HepG2 (cell line): ENCODE measurements at regions not wholly inside any gene's neighbourhood (a gene's known extent, or its start where the extent isn't known, plus 50 kb on each side); places are given as distances from the start of the nearest gene placed in this dataset.

ENCODE experiments used
- ATAC-seq: fragments of 200-7000 bp; cut with Tn5 transposase; 3 replicates; pipeline ENCODE4 v1.9.1; 2020; ENCODE audit warnings: mild to moderate bottlenecking, moderate library complexity
- BruUV-seq: library from RNA; stranded (reverse); fragments of 400-500 nt; replicated peaks from 2 replicates; lab custom pipeline; 2021; lab: Mats Ljungman, UMichigan
- CTCF ChIA-PET: fragments of 300-600 bp; formaldehyde crosslinking; extraction: SDS; loops from one replicate; lab custom pipeline; 2021; ENCODE audit warnings: low total read pairs, inconsistent platforms, low intra/inter-chr PET ratio; lab: Yijun Ruan, JAX
- POLR2A ChIA-PET: fragments of 350-600 bp; sonication (Branson Sonifier 250); formaldehyde crosslinking; loops from one replicate; lab custom pipeline; 2020; ENCODE audit warnings: antibody characterized with exemption, inconsistent platforms; lab: Yijun Ruan, JAX
- DNase-seq: peaks from one replicate; pipeline ENCODE4 v3.0.0-alpha.2; 2015; ENCODE audit warnings: low spot score
- FAIRE-seq: peaks from 3 replicates; lab custom pipeline; 2011; peaks lifted over from hg19 to GRCh38; lab: Jason Lieb, UNC
- H2AFZ ChIP-seq: one replicate; pipeline ENCODE4 v1.6.1; 2011; ENCODE audit warnings: low read length, inconsistent platforms
- H3K27ac ChIP-seq: fragments of 300-600 bp; 3 replicates; pipeline ENCODE4 v1.8.0; 2011; ENCODE audit warnings: mixed run types, mild to moderate bottlenecking, mixed read lengths, low read length, inconsistent platforms; ENCODE audit not compliant: insufficient read depth; ENCODE audit errors: extremely low read length
- H3K27me3 ChIP-seq, 2 experiments: fragments of 200-600 bp in 1 of 2; 2 replicates in 1 of 2; 3 replicates in 1 of 2; pipeline versions ENCODE4 v1.6.0 to v1.8.0; 2011; ENCODE audit warnings: low read length in 2 of 2, mild to moderate bottlenecking in 2 of 2, moderate library complexity in 2 of 2, inconsistent platforms in 1 of 2; ENCODE audit not compliant: insufficient read depth in 2 of 2, control insufficient read depth in 1 of 2
- H3K36me3 ChIP-seq, 2 experiments: fragments of 200-600 bp in 1 of 2; replicated peaks in 1 of 2; 2 replicates in 1 of 2; 3 replicates in 1 of 2; pipeline versions ENCODE4 v1.5.1 to v1.8.0; 2011; ENCODE audit warnings: low read length in 2 of 2, inconsistent platforms in 1 of 2; ENCODE audit not compliant: insufficient read depth in 2 of 2, control insufficient read depth in 1 of 2
- H3K4me1 ChIP-seq: 2 replicates; pipeline ENCODE4 v1.5.1; 2012; ENCODE audit warnings: low read length, inconsistent platforms; ENCODE audit not compliant: insufficient read depth
- H3K4me2 ChIP-seq: 2 replicates; pipeline ENCODE4 v1.6.0; 2011; ENCODE audit warnings: low read depth, low read length, inconsistent platforms
- H3K4me3 ChIP-seq, 3 experiments: fragments of 200-600 bp in 1 of 3; sonication (generic), shearing (Covaris generic) in 1 of 3; replicated peaks in 1 of 3; 2 replicates each; pipeline ENCODE4 v1.5.1; 2011 to 2016; ENCODE audit warnings: low read length in 3 of 3, inconsistent platforms in 2 of 3, low read depth in 2 of 3, mild to moderate bottlenecking in 2 of 3, control low read depth in 1 of 3, mixed read lengths in 1 of 3; ENCODE audit not compliant: insufficient read depth in 1 of 3
- H3K79me2 ChIP-seq: one replicate; pipeline ENCODE4 v1.6.1; 2011; ENCODE audit warnings: low read length, inconsistent platforms; ENCODE audit not compliant: insufficient read depth
- H3K9ac ChIP-seq: 2 replicates; pipeline ENCODE4 v1.6.0; 2011; ENCODE audit warnings: mild to moderate bottlenecking, low read depth, low read length, inconsistent platforms; ENCODE audit not compliant: insufficient read depth
- H3K9me3 ChIP-seq: 2 replicates; pipeline ENCODE4 v1.5.1; 2012; ENCODE audit warnings: mild to moderate bottlenecking, low read length
- H4K20me1 ChIP-seq: 2 replicates; pipeline ENCODE4 v1.6.0; 2011; ENCODE audit warnings: inconsistent platforms, mild to moderate bottlenecking, low read length, moderate library complexity; ENCODE audit not compliant: insufficient read depth
- FOSL1 ChIP-seq: sonication (generic); formaldehyde crosslinking; IDR thresholded peaks from 2 replicates; pipeline ENCODE4 v1.9.0; 2021; ENCODE audit warnings: missing genetic modification reagents, borderline replicate concordance
- HNRNPL ChIP-seq: fragments of 200-400 bp; formaldehyde crosslinking; IDR thresholded peaks from 2 replicates; pipeline ENCODE4 v1.6.1; 2017; ENCODE audit warnings: mild to moderate bottlenecking, low read depth, low read length
- KMT2B ChIP-seq: IDR thresholded peaks from 2 replicates; pipeline ENCODE4 v1.6.1; 2016; ENCODE audit warnings: missing genetic modification reagents, missing compliant biosample characterization
- NFE2 ChIP-seq: sonication (generic); formaldehyde crosslinking; IDR thresholded peaks from 2 replicates; pipeline ENCODE4 v1.4.0; 2020; ENCODE audit warnings: missing genetic modification reagents
- NFYC ChIP-seq: IDR thresholded peaks from 2 replicates; pipeline ENCODE4 v1.6.1; 2016; ENCODE audit warnings: missing genetic modification reagents, missing compliant biosample characterization
- ZC3H4 ChIP-seq: sonication (generic); formaldehyde crosslinking; IDR thresholded peaks from 2 replicates; pipeline ENCODE4 v1.4.0; 2020; ENCODE audit warnings: missing genetic modification reagents, borderline replicate concordance
- ZNF143 ChIP-seq: sonication (generic); formaldehyde crosslinking; IDR thresholded peaks from 2 replicates; pipeline ENCODE4 v1.4.0; 2020; ENCODE audit warnings: missing genetic modification reagents
- ZNF33A ChIP-seq: sonication (generic); formaldehyde crosslinking; IDR thresholded peaks from 2 replicates; pipeline ENCODE4 v1.5.1; 2020; ENCODE audit warnings: missing genetic modification reagents, mild to moderate bottlenecking, moderate library complexity, borderline replicate concordance
- ZNF546 ChIP-seq: sonication (generic); formaldehyde crosslinking; conservative IDR thresholded peaks from 2 replicates; pipeline ENCODE4 v1.8.1; 2023; ENCODE audit warnings: mild to moderate bottlenecking, missing genetic modification reagents
- ZNF891 ChIP-seq: sonication (generic); formaldehyde crosslinking; IDR thresholded peaks from 2 replicates; pipeline ENCODE4 v1.5.0; 2020; ENCODE audit warnings: mild to moderate bottlenecking, missing genetic modification reagents
- WGBS: methylation state at CpG from one replicate; pipeline ENCODE4 v1.1.6; 2017; ENCODE audit warnings: low lambda C conversion rate; 5-methylcytosine and 5-hydroxymethylcytosine counted together
- in situ Hi-C: cut with HindIII; loops from 2 replicates; pipeline ENCODE4 v1.10.0; 2017; ENCODE audit warnings: low pct_unique_long_range_greater_than_20kb; ENCODE audit not compliant: extremely low pct_ligation_motif_present
- intact Hi-C: fragments of 100-400 bp; cut with micrococcal nuclease; formaldehyde crosslinking; loops from one replicate; pipeline ENCODE4 v1.10.0; 2022; ENCODE audit not compliant: unreplicated experiment
- TF ChIP-seq, protein P1 (sequence below): sonication (generic); formaldehyde crosslinking; IDR thresholded peaks from 2 replicates; pipeline ENCODE4 v1.8.1; 2023; ENCODE audit warnings: mild to moderate bottlenecking, missing genetic modification reagents
- TF ChIP-seq, protein P2 (sequence below): sonication (generic); formaldehyde crosslinking; IDR thresholded peaks from 2 replicates; pipeline ENCODE4 v1.8.0; 2022; ENCODE audit warnings: missing genetic modification reagents, mild to moderate bottlenecking, borderline replicate concordance
- TF ChIP-seq, protein P3 (sequence below): sonication (generic); formaldehyde crosslinking; IDR thresholded peaks from 2 replicates; pipeline ENCODE4 v1.5.0; 2020; ENCODE audit warnings: missing genetic modification reagents, mild to moderate bottlenecking, borderline replicate concordance
- TF ChIP-seq, protein P4 (sequence below): sonication (generic); formaldehyde crosslinking; IDR thresholded peaks from 2 replicates; pipeline ENCODE4 v1.5.0; 2020; ENCODE audit warnings: mild to moderate bottlenecking, missing genetic modification reagents
- TF ChIP-seq, protein P5 (sequence below): sonication (generic); formaldehyde crosslinking; IDR thresholded peaks from 2 replicates; pipeline ENCODE4 v1.4.0; 2020; ENCODE audit warnings: mild to moderate bottlenecking, low read depth, missing genetic modification reagents
- TF ChIP-seq, protein P6 (sequence below): sonication (generic); formaldehyde crosslinking; IDR thresholded peaks from 2 replicates; pipeline ENCODE4 v1.8.0; 2022; ENCODE audit warnings: mild to moderate bottlenecking, missing genetic modification reagents

DNA sequence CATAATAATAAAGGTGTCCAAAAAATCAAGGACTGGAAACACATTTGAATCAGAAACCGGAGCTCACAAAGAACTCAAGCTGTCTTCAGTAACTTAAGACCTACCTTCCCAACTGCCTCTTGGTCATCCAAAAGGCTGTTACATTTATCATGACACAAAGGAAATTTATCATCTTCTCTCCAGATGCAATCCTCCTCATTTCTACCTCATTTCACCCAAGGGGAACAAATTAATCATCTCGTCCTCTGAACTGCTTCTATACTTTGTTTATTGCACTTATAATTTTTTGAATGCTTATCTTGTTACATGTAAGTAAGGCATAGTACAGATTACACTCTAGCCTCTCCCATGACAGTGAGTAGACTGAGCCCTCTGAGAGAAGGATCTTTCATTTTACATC lies 105.1 kb upstream of the RGPD4 start:
- H3K27ac ChIP-seq = no peak overlapping the region
- H4K20me1 ChIP-seq = no peaks in the 10 kb centered on the region
- in situ Hi-C loops = no loop called here
- FAIRE-seq = no peak
- DNase-seq = no peak
- no peak for ATAC-seq
- BruUV-seq = no TSS peak
- H3K27me3 ChIP-seq = no peaks in the 10 kb centered on the region
- H3K9ac ChIP-seq = no peak overlapping the region
- no peaks in the 10 kb centered on the region for H3K9me3 ChIP-seq
- H2AFZ ChIP-seq = no peak overlapping the region
- H3K36me3 ChIP-seq = no peaks in the 10 kb centered on the region
- no peak overlapping the region for H3K4me2 ChIP-seq
- intact Hi-C loops = no loop called here
- ChIA-PET CTCF (no interaction called here), POLR2A (no interaction called here)
- 42% methylated on average over 2 of the region's 2 CpGs for WGBS
- H3K4me3 ChIP-seq = no peak overlapping the region
- H3K79me2 ChIP-seq = no peaks in the 10 kb centered on the region
- no peaks in the 10 kb centered on the region for H3K4me1 ChIP-seq
- TF ChIP-seq, protein P1, sequence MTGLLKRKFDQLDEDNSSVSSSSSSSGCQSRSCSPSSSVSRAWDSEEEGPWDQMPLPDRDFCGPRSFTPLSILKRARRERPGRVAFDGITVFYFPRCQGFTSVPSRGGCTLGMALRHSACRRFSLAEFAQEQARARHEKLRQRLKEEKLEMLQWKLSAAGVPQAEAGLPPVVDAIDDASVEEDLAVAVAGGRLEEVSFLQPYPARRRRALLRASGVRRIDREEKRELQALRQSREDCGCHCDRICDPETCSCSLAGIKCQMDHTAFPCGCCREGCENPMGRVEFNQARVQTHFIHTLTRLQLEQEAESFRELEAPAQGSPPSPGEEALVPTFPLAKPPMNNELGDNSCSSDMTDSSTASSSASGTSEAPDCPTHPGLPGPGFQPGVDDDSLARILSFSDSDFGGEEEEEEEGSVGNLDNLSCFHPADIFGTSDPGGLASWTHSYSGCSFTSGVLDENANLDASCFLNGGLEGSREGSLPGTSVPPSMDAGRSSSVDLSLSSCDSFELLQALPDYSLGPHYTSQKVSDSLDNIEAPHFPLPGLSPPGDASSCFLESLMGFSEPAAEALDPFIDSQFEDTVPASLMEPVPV (CRISPR knock-in tag) = no peak
- TF ChIP-seq NFYC (CRISPR knock-in tag) (no peak), HNRNPL (no peak), FOSL1 (CRISPR knock-in tag) (no peak), NFE2 (CRISPR knock-in tag) (no peak), ZNF546 (CRISPR knock-in tag) (no peak), KMT2B (CRISPR knock-in tag) (no peak), ZNF143 (CRISPR knock-in tag) (no peak), ZC3H4 (CRISPR knock-in tag) (no peak), ZNF33A (CRISPR knock-in tag) (no peak), ZNF891 (CRISPR knock-in tag) (no peak)
- TF ChIP-seq, protein P2, sequence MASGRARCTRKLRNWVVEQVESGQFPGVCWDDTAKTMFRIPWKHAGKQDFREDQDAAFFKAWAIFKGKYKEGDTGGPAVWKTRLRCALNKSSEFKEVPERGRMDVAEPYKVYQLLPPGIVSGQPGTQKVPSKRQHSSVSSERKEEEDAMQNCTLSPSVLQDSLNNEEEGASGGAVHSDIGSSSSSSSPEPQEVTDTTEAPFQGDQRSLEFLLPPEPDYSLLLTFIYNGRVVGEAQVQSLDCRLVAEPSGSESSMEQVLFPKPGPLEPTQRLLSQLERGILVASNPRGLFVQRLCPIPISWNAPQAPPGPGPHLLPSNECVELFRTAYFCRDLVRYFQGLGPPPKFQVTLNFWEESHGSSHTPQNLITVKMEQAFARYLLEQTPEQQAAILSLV (CRISPR knock-in tag) = no peak
- TF ChIP-seq, protein P3, sequence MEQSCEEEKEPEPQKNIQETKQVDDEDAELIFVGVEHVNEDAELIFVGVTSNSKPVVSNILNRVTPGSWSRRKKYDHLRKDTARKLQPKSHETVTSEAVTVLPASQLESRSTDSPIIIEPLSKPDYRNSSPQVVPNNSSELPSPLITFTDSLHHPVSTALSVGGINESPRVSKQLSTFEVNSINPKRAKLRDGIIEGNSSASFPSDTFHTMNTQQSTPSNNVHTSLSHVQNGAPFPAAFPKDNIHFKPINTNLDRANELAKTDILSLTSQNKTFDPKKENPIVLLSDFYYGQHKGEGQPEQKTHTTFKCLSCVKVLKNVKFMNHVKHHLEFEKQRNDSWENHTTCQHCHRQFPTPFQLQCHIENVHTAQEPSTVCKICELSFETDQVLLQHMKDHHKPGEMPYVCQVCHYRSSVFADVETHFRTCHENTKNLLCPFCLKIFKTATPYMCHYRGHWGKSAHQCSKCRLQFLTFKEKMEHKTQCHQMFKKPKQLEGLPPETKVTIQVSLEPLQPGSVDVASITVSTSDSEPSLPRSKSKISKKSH (CRISPR knock-in tag) = no peak
- TF ChIP-seq, protein P4, sequence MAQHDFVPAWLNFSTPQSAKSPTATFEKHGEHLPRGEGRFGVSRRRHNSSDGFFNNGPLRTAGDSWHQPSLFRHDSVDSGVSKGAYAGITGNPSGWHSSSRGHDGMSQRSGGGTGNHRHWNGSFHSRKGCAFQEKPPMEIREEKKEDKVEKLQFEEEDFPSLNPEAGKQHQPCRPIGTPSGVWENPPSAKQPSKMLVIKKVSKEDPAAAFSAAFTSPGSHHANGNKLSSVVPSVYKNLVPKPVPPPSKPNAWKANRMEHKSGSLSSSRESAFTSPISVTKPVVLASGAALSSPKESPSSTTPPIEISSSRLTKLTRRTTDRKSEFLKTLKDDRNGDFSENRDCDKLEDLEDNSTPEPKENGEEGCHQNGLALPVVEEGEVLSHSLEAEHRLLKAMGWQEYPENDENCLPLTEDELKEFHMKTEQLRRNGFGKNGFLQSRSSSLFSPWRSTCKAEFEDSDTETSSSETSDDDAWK (CRISPR knock-in tag) = no peak
- TF ChIP-seq, protein P5, sequence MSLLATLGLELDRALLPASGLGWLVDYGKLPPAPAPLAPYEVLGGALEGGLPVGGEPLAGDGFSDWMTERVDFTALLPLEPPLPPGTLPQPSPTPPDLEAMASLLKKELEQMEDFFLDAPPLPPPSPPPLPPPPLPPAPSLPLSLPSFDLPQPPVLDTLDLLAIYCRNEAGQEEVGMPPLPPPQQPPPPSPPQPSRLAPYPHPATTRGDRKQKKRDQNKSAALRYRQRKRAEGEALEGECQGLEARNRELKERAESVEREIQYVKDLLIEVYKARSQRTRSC (CRISPR knock-in tag) = no peak
- TF ChIP-seq, protein P6, sequence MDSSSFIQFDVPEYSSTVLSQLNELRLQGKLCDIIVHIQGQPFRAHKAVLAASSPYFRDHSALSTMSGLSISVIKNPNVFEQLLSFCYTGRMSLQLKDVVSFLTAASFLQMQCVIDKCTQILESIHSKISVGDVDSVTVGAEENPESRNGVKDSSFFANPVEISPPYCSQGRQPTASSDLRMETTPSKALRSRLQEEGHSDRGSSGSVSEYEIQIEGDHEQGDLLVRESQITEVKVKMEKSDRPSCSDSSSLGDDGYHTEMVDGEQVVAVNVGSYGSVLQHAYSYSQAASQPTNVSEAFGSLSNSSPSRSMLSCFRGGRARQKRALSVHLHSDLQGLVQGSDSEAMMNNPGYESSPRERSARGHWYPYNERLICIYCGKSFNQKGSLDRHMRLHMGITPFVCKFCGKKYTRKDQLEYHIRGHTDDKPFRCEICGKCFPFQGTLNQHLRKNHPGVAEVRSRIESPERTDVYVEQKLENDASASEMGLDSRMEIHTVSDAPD (CRISPR knock-in tag) = no peak
